ENCODE measurements at regions not wholly inside any gene's neighbourhood (a gene's known extent, or its start where the extent isn't known, plus 50 kb on each side); places are given as distances from the start of the nearest gene placed in this dataset.

GRCh38 chr3:176969066-176969465 is 228.2 kb downstream of the TBL1XR1 start:
- no peak for DNase-seq

GRCh38 chr3:176968631-176969030 is 228.7 kb downstream of the TBL1XR1 start:
- DNase-seq, result no peak

DNA sequence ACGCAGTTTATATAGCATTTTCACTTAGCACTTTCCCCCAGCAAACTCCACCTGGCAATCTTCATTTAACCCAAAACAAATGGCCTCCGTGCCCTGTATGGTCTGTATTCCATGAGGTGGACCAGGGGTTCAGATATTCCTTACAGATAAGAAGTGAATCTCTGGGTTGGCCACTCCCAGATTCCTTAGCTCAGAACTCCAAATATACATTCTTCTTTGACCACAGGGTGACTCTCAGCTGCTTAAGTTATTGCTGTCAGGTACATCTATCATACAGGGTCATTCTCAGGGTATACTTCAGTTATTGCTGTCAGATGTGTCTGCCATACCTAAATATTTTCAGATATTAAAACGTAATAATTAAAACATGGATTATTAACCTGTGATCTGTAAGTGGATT is 229.8 kb downstream of the TBL1XR1 start:
- no peak for DNase-seq

- no peak for DNase-seq
Observed at GRCh38 chr3:176964661-176965060, 232.6 kb downstream of the TBL1XR1 start.

- DNase-seq, result no peak
Observed at GRCh38 chr3:176961916-176962315, 235.4 kb downstream of the TBL1XR1 start.

DNA sequence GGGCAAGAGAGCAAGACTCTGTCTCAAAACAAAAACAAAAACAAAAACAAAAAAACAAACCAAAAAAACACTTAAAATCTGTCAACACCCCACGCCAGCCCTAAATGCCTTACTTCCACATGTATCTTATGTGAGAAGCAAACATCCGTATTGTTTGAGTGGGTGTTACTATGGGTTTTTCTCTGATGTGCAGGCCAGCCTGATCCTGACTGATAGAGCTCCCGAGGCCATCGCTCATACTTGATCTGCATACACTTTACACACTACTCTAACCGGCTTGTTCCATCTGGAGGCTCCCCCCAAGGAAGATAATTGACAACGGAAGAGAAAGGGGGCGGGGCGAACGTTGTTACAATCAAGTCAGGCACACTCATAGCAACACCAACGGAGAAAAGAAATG is 237.4 kb downstream of the TBL1XR1 start:
- no peak for DNase-seq

- DNase-seq, result no peak
Observed at GRCh38 chr3:176958560-176958959, 238.7 kb downstream of the TBL1XR1 start.

DNA sequence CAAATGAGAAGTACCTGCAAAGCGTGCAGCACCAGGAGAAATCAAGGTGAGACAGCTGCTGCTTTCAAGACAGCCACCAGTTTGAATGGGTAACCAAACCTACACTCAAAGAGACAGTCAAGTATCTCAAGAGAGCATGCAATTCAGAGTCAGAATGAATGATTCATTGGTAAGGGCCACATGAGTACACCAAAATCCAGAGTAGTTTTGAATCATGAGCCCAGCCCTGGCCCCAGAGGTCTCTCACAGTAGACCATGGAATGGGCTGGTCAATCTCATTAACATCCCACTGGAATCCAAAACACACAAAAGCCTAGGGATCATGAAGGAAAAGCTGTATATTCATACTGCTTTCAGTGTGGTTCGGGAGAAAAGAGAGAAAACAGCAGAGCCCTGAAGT is 242.8 kb downstream of the TBL1XR1 start:
- DNase-seq, result no peak

GRCh38 chr3:176953106-176954060 is 243.9 kb downstream of the TBL1XR1 start:
- DNase-seq, result no peak

DNA sequence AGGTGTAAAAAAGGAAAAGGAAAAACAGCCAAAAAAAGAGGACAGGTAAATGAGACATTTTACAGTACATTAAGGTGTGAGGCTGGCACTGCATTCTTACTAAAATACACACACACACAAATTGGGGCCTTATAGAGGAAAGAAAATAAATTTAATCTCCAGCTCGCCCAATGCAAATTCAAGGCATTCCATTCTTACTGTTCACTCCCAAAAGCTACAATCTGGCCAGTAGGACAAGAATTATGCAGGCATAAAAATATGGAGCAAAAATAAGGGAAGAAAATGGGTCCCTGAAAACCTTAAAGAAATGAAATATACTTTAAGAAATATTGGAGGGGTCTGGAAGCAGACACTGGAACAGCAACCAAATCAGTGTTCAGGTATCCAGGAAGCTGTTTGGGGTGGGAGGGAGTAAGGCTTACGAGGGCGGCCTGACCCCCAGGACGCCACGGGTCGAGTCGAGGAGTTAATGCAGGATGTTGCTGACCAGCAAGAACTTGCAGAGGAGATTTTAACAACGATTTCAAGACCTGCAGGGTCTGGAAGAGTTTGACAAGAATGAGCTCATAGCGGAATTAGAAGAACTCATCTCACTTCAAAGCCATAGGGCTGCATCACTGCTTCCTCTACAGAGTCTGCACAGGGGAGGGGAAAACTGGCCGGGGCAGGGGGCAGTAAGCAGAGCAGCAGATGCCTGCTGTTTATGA is 245.5 kb downstream of the TBL1XR1 start:
- no peak for DNase-seq

- DNase-seq, result no peak
Observed at GRCh38 chr3:176951144-176951543, 246.1 kb downstream of the TBL1XR1 start.

GRCh38 chr3:176950743-176951142 is 246.5 kb downstream of the TBL1XR1 start:
- no peak for DNase-seq

GRCh38 chr3:176948151-176948550 is 249.1 kb downstream of the TBL1XR1 start:
- no peak for DNase-seq

GRCh38 chr3:176946202-176946601 is 251.1 kb downstream of the TBL1XR1 start:
- no peak for DNase-seq

DNA sequence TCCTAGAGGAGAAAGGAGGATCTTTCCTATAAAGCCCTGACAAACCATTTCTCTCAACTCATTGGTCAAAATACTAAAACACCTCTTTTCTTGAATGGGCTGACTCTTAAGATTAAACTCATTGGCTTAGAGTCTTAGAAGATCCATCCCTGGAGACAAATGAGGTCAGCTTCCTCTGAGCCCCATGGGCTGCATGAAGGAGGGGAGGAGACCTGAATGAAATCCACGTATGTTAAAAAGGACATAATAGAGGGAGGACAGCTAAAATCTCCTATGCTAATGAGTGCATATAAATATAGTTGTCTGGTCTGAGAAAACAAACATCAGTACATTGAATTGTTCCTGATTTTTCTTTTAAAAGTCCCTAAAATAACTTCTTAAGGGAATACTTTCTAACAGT is 255.0 kb downstream of the TBL1XR1 start:
- no peak for DNase-seq

DNA sequence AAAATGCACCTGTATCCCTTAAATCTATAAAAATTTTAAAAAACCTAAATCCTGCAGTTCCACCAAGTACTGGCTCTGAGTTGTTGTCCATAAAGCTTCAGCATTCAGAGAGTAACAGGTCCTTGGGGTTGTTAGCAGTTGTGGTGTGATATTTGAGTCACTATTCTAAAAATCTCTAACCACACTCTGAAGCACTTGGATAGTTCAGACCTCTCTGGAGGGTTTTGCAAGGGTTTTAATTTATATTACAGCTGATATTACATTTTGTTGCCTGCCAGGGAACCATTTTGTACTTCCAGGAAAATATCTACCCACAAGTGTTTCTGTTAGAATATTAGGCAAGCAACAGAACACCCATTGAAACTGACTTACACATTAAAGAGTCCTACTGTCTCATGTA is 255.6 kb downstream of the TBL1XR1 start:
- DNase-seq, result no peak

GRCh38 chr3:176939022-176939817 is 258.1 kb downstream of the TBL1XR1 start:
- DNase-seq, result no peak

- no peak for DNase-seq
Observed at GRCh38 chr3:176937994-176938393, 259.3 kb downstream of the TBL1XR1 start.

DNA sequence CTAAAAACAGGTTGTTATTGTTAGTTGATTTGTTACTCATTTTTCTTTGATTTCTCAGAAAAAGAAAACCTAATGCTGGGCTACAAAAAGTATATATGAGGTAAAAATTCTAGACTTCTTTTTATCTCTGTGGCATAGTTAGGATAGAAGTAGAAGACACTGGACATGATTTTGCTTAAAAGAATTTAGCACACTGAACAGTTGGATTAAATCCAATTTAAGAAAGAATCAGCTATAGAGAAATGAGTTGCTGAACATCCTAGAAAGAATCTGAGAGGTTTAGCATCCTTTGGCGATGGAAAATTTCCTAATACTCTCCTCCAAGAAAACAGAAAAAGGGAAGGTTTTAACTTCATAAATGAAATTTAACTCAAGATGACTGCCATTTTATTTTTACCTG is 259.7 kb downstream of the TBL1XR1 start:
- DNase-seq, result no peak

- no peak for DNase-seq
Observed at GRCh38 chr3:176935194-176935888, 261.9 kb downstream of the TBL1XR1 start.

DNA sequence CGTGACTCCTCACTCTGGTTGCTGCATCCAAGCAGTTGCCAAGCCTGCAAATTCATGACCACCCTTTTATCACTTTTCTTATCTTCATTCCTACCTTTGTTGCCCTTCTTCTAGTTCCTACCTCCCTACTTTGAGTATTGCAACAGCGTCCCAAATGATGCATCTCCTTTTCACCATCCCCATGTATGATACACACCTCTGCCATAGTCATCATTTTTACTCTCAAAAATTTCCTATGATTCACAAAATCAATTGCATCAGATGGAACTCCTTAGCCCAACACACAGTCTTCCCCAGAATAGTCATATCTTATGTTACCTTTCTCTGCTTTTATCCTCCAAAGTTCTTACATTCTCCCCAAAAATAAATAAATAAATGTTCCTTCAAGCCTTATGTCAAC is 262.6 kb downstream of the TBL1XR1 start:
- no peak for DNase-seq

DNA sequence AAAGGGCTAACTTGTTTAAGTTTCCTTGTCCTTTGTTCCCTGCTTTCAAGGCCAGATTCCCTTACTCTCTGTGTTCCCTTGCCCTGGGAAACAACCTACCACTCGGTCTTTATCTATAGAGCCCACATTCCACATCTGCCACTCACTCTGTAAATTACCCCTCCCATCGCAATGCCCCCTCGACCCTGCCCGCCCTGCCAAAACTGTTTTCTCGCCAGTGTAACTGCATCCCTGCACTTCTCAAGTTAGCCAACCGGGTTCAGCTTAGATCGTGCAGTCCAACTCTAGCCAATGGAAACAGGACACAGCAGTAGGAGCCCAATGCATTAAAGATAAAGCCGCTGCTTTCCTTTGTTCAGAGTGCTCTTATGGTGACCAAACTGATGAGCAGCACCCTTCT is 263.6 kb downstream of the TBL1XR1 start:
- DNase-seq, result no peak

DNA sequence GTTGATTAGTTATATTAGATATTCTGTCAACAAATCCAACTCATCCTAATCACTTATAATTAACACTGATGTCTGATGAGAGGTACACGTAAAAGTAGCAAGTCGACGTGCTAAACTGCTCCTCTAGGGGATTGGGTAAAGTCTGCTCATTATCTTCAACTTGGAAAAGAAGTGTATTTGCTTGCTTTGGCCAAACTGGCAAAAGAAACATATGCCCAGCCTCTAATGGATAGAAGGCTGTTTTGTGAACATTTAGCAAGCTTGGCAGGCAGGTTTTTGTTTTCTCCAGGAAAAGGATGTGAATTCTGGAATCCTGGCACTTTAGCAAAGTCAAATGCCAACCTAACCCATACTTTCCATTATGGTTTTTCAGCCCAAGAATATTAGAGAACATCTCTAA is 264.8 kb downstream of the TBL1XR1 start:
- no peak for DNase-seq

Data from GF-D8 (cell line).